Activated CD8-positive, alpha-beta T cell treated with anti-CD3 and anti-CD28 coated beads for 36 hours (primary cell): ENCODE measurements at regions not wholly inside any gene's neighbourhood (a gene's known extent, or its start where the extent isn't known, plus 50 kb on each side); places are given as distances from the start of the nearest gene placed in this dataset.
A peak's percentile ranks its signal among the peaks of the same experiment; 100 is the strongest.

Experiments used
- ATAC-seq: fragments of 200-7000 bp; cut with Tn5 transposase; one replicate; pipeline ENCODE4 v1.10.0; 2021; ENCODE audit warnings: mild to moderate bottlenecking, moderate library complexity
- CTCF ChIA-PET: fragments of 350-600 bp; sonication (Branson Sonifier 250); formaldehyde crosslinking; loops from one replicate; lab custom pipeline; 2021; ENCODE audit warnings: antibody characterized with exemption; lab: Charles Lee
- POLR2A ChIA-PET: fragments of 350-600 bp; sonication (Branson Sonifier 250); formaldehyde crosslinking; loops from one replicate; lab custom pipeline; 2021; ENCODE audit warnings: antibody characterized with exemption; lab: Charles Lee
- DNase-seq: peaks from one replicate; pipeline ENCODE4 v3.0.0-alpha.2; 2020
- H3K27ac Mint-ChIP-seq: one replicate; pipeline ENCODE4 v1.8.0; 2021; ENCODE audit warnings: mild to moderate bottlenecking, mixed read lengths
- H3K27me3 Mint-ChIP-seq: one replicate; pipeline ENCODE4 v1.8.0; 2021; ENCODE audit warnings: mixed read lengths
- H3K36me3 Mint-ChIP-seq: one replicate; pipeline ENCODE4 v1.8.0; 2021; ENCODE audit warnings: low read depth, mixed read lengths
- H3K4me1 Mint-ChIP-seq: one replicate; pipeline ENCODE4 v1.8.0; 2021; ENCODE audit warnings: low read depth, mixed read lengths
- H3K4me3 Mint-ChIP-seq: one replicate; pipeline ENCODE4 v1.8.0; 2021; ENCODE audit warnings: mild to moderate bottlenecking, moderate library complexity, mixed read lengths
- H3K9me3 Mint-ChIP-seq: one replicate; pipeline ENCODE4 v1.8.0; 2021; ENCODE audit warnings: mixed read lengths
- intact Hi-C: fragments of 100-400 bp; cut with micrococcal nuclease; formaldehyde crosslinking; loops from one replicate; pipeline ENCODE4 v1.10.0; 2022
- TF ChIP-seq, protein P1 (sequence below): fragments of 200-600 bp; IDR thresholded peaks from one replicate; pipeline ENCODE4 v1.8.0; 2022; ENCODE audit warnings: antibody characterized with exemption, mild to moderate bottlenecking

DNA sequence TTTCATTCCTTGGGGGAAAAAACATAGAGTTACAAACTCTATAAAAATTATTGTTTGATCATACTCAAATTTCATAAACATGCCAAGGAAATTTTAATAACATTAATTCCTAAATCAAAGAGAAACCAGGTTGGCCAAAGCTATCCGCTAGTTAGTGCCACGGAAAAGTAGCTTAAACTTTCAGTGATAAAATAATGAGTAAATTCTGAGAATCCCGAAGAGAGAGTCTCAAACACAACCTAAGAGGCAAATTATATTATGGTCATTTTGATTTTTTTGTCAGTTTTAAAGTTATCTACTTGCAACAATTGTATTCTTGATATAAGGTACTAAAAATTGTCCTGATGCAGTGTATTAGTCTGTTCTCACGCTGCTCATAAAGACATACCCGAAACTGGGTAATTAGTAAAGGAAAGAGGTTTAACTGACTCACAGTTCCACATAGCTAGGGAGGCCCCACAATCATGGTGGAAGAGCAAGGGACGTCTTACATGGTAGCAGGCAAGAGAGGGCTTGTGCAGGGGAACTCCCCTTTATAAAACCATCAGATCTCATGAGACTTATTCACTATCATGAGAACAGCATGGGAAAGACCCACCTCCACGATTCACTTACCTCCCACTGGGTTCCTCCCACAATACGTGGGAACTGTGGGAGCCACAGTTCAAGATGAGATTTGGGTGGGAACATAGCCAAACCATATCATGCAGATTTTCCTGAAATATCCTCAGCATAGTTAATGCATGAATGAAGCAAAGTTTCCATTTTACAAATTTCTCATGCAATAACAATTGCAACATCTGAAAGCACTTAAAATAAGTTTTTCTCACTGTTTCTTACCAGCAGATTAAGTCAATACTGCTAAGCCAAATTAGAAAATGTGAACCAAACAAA is 205.9 kb upstream of the STK17B start:
- CTCF ChIA-PET: interaction anchor here (1.6 to 1.8 kb wide), 2 partner anchors 77 to 310 kb away, joined by 4 to 7 read pairs; no protein-coding TSS in a partner anchor
- H3K27me3 Mint-ChIP-seq: peaks cover 9% of the 10 kb centered on the region
- POLR2A ChIA-PET: interaction anchor here (0.6 kb wide), 1 partner anchor 30 kb away, joined by 3 read pairs; no protein-coding TSS in a partner anchor
- no peak overlapping the region for H3K27ac Mint-ChIP-seq
- peaks cover 13% of the 10 kb centered on the region for H3K4me1 Mint-ChIP-seq
- TF ChIP-seq, protein P1, sequence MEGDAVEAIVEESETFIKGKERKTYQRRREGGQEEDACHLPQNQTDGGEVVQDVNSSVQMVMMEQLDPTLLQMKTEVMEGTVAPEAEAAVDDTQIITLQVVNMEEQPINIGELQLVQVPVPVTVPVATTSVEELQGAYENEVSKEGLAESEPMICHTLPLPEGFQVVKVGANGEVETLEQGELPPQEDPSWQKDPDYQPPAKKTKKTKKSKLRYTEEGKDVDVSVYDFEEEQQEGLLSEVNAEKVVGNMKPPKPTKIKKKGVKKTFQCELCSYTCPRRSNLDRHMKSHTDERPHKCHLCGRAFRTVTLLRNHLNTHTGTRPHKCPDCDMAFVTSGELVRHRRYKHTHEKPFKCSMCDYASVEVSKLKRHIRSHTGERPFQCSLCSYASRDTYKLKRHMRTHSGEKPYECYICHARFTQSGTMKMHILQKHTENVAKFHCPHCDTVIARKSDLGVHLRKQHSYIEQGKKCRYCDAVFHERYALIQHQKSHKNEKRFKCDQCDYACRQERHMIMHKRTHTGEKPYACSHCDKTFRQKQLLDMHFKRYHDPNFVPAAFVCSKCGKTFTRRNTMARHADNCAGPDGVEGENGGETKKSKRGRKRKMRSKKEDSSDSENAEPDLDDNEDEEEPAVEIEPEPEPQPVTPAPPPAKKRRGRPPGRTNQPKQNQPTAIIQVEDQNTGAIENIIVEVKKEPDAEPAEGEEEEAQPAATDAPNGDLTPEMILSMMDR: no peak
- no peak overlapping the region for H3K4me3 Mint-ChIP-seq
- no peaks in the 10 kb centered on the region for H3K9me3 Mint-ChIP-seq
- no peaks in the 10 kb centered on the region for H3K36me3 Mint-ChIP-seq
- intact Hi-C loops: no loop called here
- DNase-seq (peak; percentile 66), ATAC-seq (peak; percentile 86)

DNA sequence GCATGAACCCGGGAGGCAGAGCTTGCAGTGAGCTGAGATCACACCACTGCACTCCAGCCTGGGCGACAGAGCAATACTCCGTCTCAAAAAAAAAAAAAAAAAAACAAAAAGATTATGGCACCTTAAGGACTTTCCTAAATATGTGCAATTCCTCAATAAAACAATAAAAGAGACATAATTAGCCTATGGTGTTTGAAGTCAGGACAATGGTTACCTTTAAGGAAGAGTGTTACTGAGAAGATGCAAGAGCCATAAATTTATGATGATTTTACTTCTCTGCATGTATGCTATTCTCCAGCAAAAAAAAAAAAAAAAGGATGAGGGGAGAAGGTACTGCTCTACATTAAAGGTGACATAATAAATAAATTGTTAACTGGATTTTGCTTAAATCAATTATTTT is 208.2 kb upstream of the STK17B start:
- H3K36me3 Mint-ChIP-seq: no peaks in the 10 kb centered on the region
- H3K9me3 Mint-ChIP-seq: no peaks in the 10 kb centered on the region
- ATAC-seq: no peak
- peaks cover 13% of the 10 kb centered on the region for H3K4me1 Mint-ChIP-seq
- intact Hi-C loops: no loop called here
- ChIA-PET CTCF (interaction anchor here (1.2 kb wide), 1 partner anchor 74 kb away, joined by 4 read pairs; no protein-coding TSS in a partner anchor), POLR2A (no interaction called here)
- H3K27me3 Mint-ChIP-seq: peaks cover 8% of the 10 kb centered on the region
- TF ChIP-seq, protein P1: no peak
- H3K27ac Mint-ChIP-seq: no peak overlapping the region
- no peak for DNase-seq
- H3K4me3 Mint-ChIP-seq: no peak overlapping the region

- no peaks in the 10 kb centered on the region for H3K36me3 Mint-ChIP-seq
- peaks cover 13% of the 10 kb centered on the region for H3K4me1 Mint-ChIP-seq
- H3K27me3 Mint-ChIP-seq: peaks cover 8% of the 10 kb centered on the region
- TF ChIP-seq, protein P1: no peak
- DNase-seq: no peak
- no peaks in the 10 kb centered on the region for H3K9me3 Mint-ChIP-seq
- H3K4me3 Mint-ChIP-seq: no peak overlapping the region
- intact Hi-C loops: no loop called here
- ChIA-PET CTCF (interaction anchor here (1.2 to 1.5 kb wide), 2 partner anchors 15 to 73 kb away, joined by 4 read pairs; no protein-coding TSS in a partner anchor), POLR2A (no interaction called here)
- no peak for ATAC-seq
- H3K27ac Mint-ChIP-seq: no peak overlapping the region
Measured at GRCh38 chr2:196380098-196380497, 208.7 kb upstream of the STK17B start.

GRCh38 chr2:196380575-196380974 is 209.2 kb upstream of the STK17B start:
- ATAC-seq: no peak
- no peak overlapping the region for H3K27ac Mint-ChIP-seq
- intact Hi-C loops: no loop called here
- no peak for DNase-seq
- H3K27me3 Mint-ChIP-seq: peaks cover 6% of the 10 kb centered on the region
- peaks cover 13% of the 10 kb centered on the region for H3K4me1 Mint-ChIP-seq
- no peaks in the 10 kb centered on the region for H3K36me3 Mint-ChIP-seq
- no peak overlapping the region for H3K4me3 Mint-ChIP-seq
- H3K9me3 Mint-ChIP-seq: no peaks in the 10 kb centered on the region
- TF ChIP-seq, protein P1: no peak
- POLR2A ChIA-PET: no interaction called here
- CTCF ChIA-PET: interaction anchor here (1.2 to 1.5 kb wide), 2 partner anchors 16 to 73 kb away, joined by 4 read pairs; no protein-coding TSS in a partner anchor

DNA sequence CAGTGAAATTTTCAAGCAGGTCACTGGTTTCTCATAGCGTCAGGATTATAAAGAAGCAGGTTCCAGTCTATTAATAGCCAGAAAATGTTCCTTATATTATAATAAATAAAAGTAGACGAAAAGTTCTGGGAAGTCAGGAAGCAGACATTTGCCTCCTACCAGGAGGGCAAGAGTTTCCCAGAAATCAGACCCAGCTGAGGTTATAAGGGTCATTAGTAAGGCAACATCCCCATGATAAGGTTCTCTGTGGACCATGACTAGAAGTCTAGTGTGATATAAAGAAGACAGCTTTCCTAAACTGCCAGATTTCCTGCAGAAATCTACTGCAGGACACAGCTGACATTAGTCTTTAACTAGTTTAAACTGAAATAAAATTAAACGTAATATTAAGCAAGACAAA is 210.1 kb upstream of the STK17B start:
- H3K27me3 Mint-ChIP-seq: peaks cover 6% of the 10 kb centered on the region
- no peaks in the 10 kb centered on the region for H3K36me3 Mint-ChIP-seq
- ATAC-seq (no peak), DNase-seq (no peak)
- no peak overlapping the region for H3K27ac Mint-ChIP-seq
- H3K9me3 Mint-ChIP-seq: no peaks in the 10 kb centered on the region
- intact Hi-C loops: no loop called here
- ChIA-PET CTCF (interaction anchor here (0.6 to 1.5 kb wide), 2 partner anchors 17 to 370 kb away, joined by 3 to 4 read pairs; no protein-coding TSS in a partner anchor), POLR2A (no interaction called here)
- H3K4me1 Mint-ChIP-seq: peaks cover 13% of the 10 kb centered on the region
- TF ChIP-seq, protein P1: no peak
- H3K4me3 Mint-ChIP-seq: no peak overlapping the region
